Endodermal cell (in vitro differentiated cells): ENCODE measurements at regions not wholly inside any gene's neighbourhood (a gene's known extent, or its start where the extent isn't known, plus 50 kb on each side); places are given as distances from the start of the nearest gene placed in this dataset.
"Not testable (repeated sequence)": the region's sequence is repeated elsewhere in the genome, so short reads cannot be mapped to it uniquely, and the experiment has no call there.

ENCODE experiments used
- DNase-seq: peaks from one replicate; pipeline ENCODE4 v3.0.0-alpha.2; 2017
- H3K27ac ChIP-seq: 2 replicates; pipeline ENCODE4 v1.5.1; 2013; ENCODE audit warnings: mild to moderate bottlenecking, low read depth, low read length, moderate library complexity
- H3K27me3 ChIP-seq: 2 replicates; pipeline ENCODE4 v1.6.1; 2013; ENCODE audit warnings: mild to moderate bottlenecking, low read length, moderate library complexity; ENCODE audit not compliant: insufficient read depth, control insufficient read depth, poor library complexity, severe bottlenecking
- H3K36me3 ChIP-seq: 2 replicates; pipeline ENCODE4 v1.7.0; 2013; ENCODE audit warnings: mild to moderate bottlenecking, low read length, moderate library complexity; ENCODE audit not compliant: control insufficient read depth, insufficient read depth
- H3K4me1 ChIP-seq: one replicate; pipeline ENCODE4 v1.7.0; 2013; ENCODE audit warnings: low read length; ENCODE audit not compliant: control insufficient read depth, insufficient read depth
- H3K4me3 ChIP-seq: 2 replicates; pipeline ENCODE4 v1.5.1; 2013; ENCODE audit warnings: mild to moderate bottlenecking, low read length, moderate library complexity
- H3K9ac ChIP-seq: 2 replicates; pipeline ENCODE4 v1.6.1; 2013; ENCODE audit warnings: mild to moderate bottlenecking, low read length, moderate library complexity; ENCODE audit not compliant: poor library complexity, severe bottlenecking; ENCODE audit errors: extremely low read depth
- H3K9me3 ChIP-seq: 2 replicates; pipeline ENCODE4 v1.6.1; 2013; ENCODE audit warnings: mild to moderate bottlenecking, low read length, moderate library complexity; ENCODE audit not compliant: control insufficient read depth
- H3K27ac Mint-ChIP-seq: 2 replicates; pipeline ENCODE4 v1.8.0; 2020; ENCODE audit warnings: mixed read lengths
- H3K27me3 Mint-ChIP-seq: 2 replicates; pipeline ENCODE4 v1.8.0; 2021; ENCODE audit warnings: mild to moderate bottlenecking, mixed read lengths; ENCODE audit not compliant: insufficient read depth
- H3K36me3 Mint-ChIP-seq: 2 replicates; pipeline ENCODE4 v1.8.0; 2020; ENCODE audit warnings: low read depth, mixed read lengths
- H3K4me1 Mint-ChIP-seq: 2 replicates; pipeline ENCODE4 v1.8.0; 2020; ENCODE audit warnings: mixed read lengths
- H3K4me3 Mint-ChIP-seq: 2 replicates; pipeline ENCODE4 v1.8.0; 2020; ENCODE audit warnings: mild to moderate bottlenecking, moderate library complexity, mixed read lengths
- H3K9me3 Mint-ChIP-seq: 2 replicates; pipeline ENCODE4 v1.8.0; 2020; ENCODE audit warnings: mild to moderate bottlenecking, mixed read lengths
- WGBS, 2 experiments: methylation state at CpG; one replicate each; pipeline versions ENCODE4 v1.1.5 to v1.1.7; 2013; ENCODE audit warnings: missing lambda C conversion rate in 2 of 2, mixed read lengths in 1 of 2; ENCODE audit not compliant: insufficient coverage in 1 of 2, insufficient read length in 1 of 2; 5-methylcytosine and 5-hydroxymethylcytosine counted together
- TF ChIP-seq, protein P1 (sequence below): fragments of 200-600 bp; sonication (generic); conservative IDR thresholded peaks from 2 replicates; pipeline ENCODE4 v1.5.0; 2021; ENCODE audit warnings: antibody characterized with exemption, mild to moderate bottlenecking

DNA sequence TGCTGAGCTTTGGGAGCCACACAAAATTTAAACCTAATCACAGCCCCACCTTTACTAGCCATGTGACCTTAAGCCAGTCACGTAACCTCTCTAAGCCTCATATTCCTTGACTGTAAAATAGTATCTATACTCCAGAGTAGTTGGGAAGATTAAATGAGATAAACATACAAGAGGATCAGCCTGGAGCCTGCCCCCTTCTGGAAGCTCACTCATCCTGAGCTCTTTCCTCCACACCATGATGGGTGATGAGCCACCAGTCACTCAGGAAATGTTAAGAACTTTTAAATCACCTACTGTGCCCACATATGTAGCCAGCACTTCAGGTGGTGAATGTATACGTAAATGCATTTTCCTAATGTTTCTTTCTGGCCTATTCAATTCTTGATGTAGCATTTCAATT, 195.9 kb upstream of the DDX18 start:
- Mint-ChIP-seq H3K4me3 (no peak overlapping the region), H3K9me3 (peaks cover 11% of the 10 kb centered on the region), H3K27ac (no peak overlapping the region), H3K27me3 (no peaks in the 10 kb centered on the region), H3K36me3 (no peaks in the 10 kb centered on the region), H3K4me1 (peaks cover 23% of the 10 kb centered on the region)
- DNase-seq, result no peak
- Histone ChIP-seq H3K27ac (no peak overlapping the region), H3K36me3 (no peaks in the 10 kb centered on the region), H3K9me3 (no peaks in the 10 kb centered on the region), H3K9ac (no peak overlapping the region), H3K4me3 (no peak overlapping the region), H3K27me3 (no peaks in the 10 kb centered on the region), H3K4me1 (peaks cover 9% of the 10 kb centered on the region)
- TF ChIP-seq, protein P1, sequence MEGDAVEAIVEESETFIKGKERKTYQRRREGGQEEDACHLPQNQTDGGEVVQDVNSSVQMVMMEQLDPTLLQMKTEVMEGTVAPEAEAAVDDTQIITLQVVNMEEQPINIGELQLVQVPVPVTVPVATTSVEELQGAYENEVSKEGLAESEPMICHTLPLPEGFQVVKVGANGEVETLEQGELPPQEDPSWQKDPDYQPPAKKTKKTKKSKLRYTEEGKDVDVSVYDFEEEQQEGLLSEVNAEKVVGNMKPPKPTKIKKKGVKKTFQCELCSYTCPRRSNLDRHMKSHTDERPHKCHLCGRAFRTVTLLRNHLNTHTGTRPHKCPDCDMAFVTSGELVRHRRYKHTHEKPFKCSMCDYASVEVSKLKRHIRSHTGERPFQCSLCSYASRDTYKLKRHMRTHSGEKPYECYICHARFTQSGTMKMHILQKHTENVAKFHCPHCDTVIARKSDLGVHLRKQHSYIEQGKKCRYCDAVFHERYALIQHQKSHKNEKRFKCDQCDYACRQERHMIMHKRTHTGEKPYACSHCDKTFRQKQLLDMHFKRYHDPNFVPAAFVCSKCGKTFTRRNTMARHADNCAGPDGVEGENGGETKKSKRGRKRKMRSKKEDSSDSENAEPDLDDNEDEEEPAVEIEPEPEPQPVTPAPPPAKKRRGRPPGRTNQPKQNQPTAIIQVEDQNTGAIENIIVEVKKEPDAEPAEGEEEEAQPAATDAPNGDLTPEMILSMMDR, result peak; percentile 59
- 88 to 99% methylated on average over 1 to 2 of the region's 2 CpGs for WGBS, 2 experiments

DNA sequence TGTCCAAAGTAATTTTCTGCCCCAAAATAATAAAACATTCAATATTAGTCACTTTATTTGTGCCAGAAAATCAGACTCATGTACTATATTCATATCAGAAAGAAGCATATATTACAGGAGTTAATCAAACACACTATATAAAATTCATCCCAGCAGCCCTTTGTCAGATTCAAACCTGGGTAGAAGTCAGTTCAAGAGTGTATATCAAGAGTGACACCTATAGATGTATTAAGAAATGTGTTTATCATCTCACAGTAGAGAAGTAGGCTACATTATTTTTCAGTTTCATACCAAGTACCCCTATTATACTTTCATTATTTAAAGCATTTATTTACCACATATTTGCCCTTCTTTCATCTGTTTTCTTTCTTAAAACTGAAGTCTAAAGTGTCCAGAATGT, 193.2 kb upstream of the DDX18 start:
- peaks cover 14% of the 10 kb centered on the region for H3K4me1 Mint-ChIP-seq
- H3K27ac ChIP-seq, result no peak overlapping the region
- peaks cover 5% of the 10 kb centered on the region for H3K4me1 ChIP-seq
- peak overlapping the region; percentile 81 for H3K4me3 Mint-ChIP-seq
- no peaks in the 10 kb centered on the region for H3K27me3 Mint-ChIP-seq
- H3K36me3 ChIP-seq, result no peaks in the 10 kb centered on the region
- no peaks in the 10 kb centered on the region for H3K27me3 ChIP-seq
- H3K9me3 ChIP-seq, result no peaks in the 10 kb centered on the region
- no peak overlapping the region for H3K27ac Mint-ChIP-seq
- peaks cover 21% of the 10 kb centered on the region for H3K9me3 Mint-ChIP-seq
- H3K36me3 Mint-ChIP-seq, result no peaks in the 10 kb centered on the region
- peak overlapping the region; percentile 67 for H3K4me3 ChIP-seq
- TF ChIP-seq, protein P1, result no peak
- H3K9ac ChIP-seq, result no peak overlapping the region
- no peak for DNase-seq

DNA sequence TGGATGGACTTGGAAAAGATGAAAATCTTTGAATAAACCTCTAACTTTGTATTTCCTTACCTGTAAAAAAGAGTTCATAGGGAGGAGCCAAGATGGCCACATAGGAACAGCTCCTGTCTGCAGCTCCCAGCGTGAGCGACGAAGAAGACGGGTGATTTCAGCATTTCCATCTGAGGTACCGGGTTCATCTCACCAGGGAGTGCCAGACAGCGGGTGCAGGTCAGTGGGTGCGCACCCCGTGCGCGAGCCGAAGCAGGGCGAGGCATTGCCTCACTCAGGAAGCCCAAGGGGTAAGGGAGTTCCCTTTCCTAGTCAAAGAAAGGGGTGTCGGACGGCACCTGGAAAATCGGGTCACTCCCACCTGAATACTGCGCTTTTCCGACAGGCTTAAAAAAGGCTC, 191.3 kb upstream of the DDX18 start:
- Histone ChIP-seq H3K27ac (peak overlapping the region; percentile 72), H3K4me3 (peak overlapping the region; percentile 67), H3K9ac (peak overlapping the region; percentile 47)
- peak; percentile 69 for DNase-seq
- H3K36me3 Mint-ChIP-seq, H3K36me3 ChIP-seq, H3K27me3 Mint-ChIP-seq, H3K9me3 ChIP-seq, H3K4me1 ChIP-seq, H3K27me3 ChIP-seq: not testable (repeated sequence)
- Mint-ChIP-seq H3K4me1 (peaks cover 10% of the 10 kb centered on the region), H3K4me3 (peak overlapping the region; percentile 81), H3K9me3 (peaks cover 25% of the 10 kb centered on the region), H3K27ac (peak overlapping the region; percentile 97)
- WGBS, 2 experiments, result 75 to 79% methylated on average over 14 to 17 of the region's 17 CpGs
